ENCODE measurements at regions not wholly inside any gene's neighbourhood (a gene's known extent, or its start where the extent isn't known, plus 50 kb on each side); places are given as distances from the start of the nearest gene placed in this dataset.

- H3K27me3 ChIP-seq (ENCODE audit: insufficient read depth, low read length), result peaks cover 14% of the 10 kb centered on the region
- H3K27ac Mint-ChIP-seq, result no peak overlapping the region
Observed at GRCh38 chr16:86932130-86932982, 354.0 kb downstream of the FOXL1 start.

GRCh38 chr16:86934581-86935375, 356.4 kb downstream of the FOXL1 start:
- Histone ChIP-seq H3K4me1 (ENCODE audit: insufficient read depth, low read length) (no peaks in the 10 kb centered on the region), H3K36me3 (ENCODE audit: insufficient read depth, low read length) (no peaks in the 10 kb centered on the region), H3K27me3 (ENCODE audit: insufficient read depth, low read length) (peaks cover 5% of the 10 kb centered on the region), H3K9me3 (ENCODE audit: control insufficient read depth in 1 of 2, low read length in 2 of 2) (no peaks in the 10 kb centered on the region), H3K27ac (ENCODE audit: low read depth, low read length) (no peak overlapping the region), H3K4me3 (ENCODE audit: low read length in 2 of 2) (no peak overlapping the region)
- intact Hi-C loops (cut with micrococcal nuclease), result no loop called here
- H3K36me3 Mint-ChIP-seq, result no peaks in the 10 kb centered on the region
- H3K9me3 Mint-ChIP-seq, result peaks cover 0 to 9% (median 0%) of the 10 kb centered on the region in 8 donors
- peaks cover 25 to 27% of the 10 kb centered on the region in 2 donors for H3K27me3 Mint-ChIP-seq
- ChIA-PET CTCF (ENCODE audit: partially characterized antibody) (no interaction called here), POLR2A (ENCODE audit: partially characterized antibody) (no interaction called here)
- no peak for DNase-seq
- no peak overlapping the region for H3K27ac Mint-ChIP-seq
- peaks cover 0 to 2% (median 0%) of the 10 kb centered on the region in 4 donors for H3K4me1 Mint-ChIP-seq
- no peak overlapping the region for H3K4me3 Mint-ChIP-seq

More at GRCh38 chr16:86932130-86932982, 354.0 kb downstream of the FOXL1 start:
- no peaks in the 10 kb centered on the region for H3K36me3 Mint-ChIP-seq
- H3K27me3 Mint-ChIP-seq, result peaks cover 40 to 41% of the 10 kb centered on the region in 2 donors
- ChIA-PET CTCF (ENCODE audit: partially characterized antibody) (no interaction called here), POLR2A (ENCODE audit: partially characterized antibody) (no interaction called here)
- H3K4me3 Mint-ChIP-seq, result no peak overlapping the region
- Histone ChIP-seq H3K4me3 (ENCODE audit: low read length in 2 of 2) (no peak overlapping the region), H3K27ac (ENCODE audit: low read depth, low read length) (no peak overlapping the region), H3K36me3 (ENCODE audit: insufficient read depth, low read length) (no peaks in the 10 kb centered on the region), H3K9me3 (ENCODE audit: control insufficient read depth in 1 of 2, low read length in 2 of 2) (no peaks in the 10 kb centered on the region), H3K4me1 (ENCODE audit: insufficient read depth, low read length) (no peaks in the 10 kb centered on the region)
- no peak for DNase-seq
- peaks cover 0 to 8% (median 0%) of the 10 kb centered on the region in 8 donors for H3K9me3 Mint-ChIP-seq
- intact Hi-C loops (cut with micrococcal nuclease), result no loop called here
- H3K4me1 Mint-ChIP-seq, result peaks cover 0 to 2% (median 0%) of the 10 kb centered on the region in 4 donors

- H3K27me3 Mint-ChIP-seq, result peaks cover 23 to 25% of the 10 kb centered on the region in 2 donors
- no peak overlapping the region for H3K27ac Mint-ChIP-seq
- H3K9me3 Mint-ChIP-seq, result peaks cover 0 to 21% (median 3%) of the 10 kb centered on the region in 8 donors
- Histone ChIP-seq H3K9me3 (ENCODE audit: control insufficient read depth in 1 of 2, low read length in 2 of 2) (no peaks in the 10 kb centered on the region), H3K36me3 (ENCODE audit: insufficient read depth, low read length) (no peaks in the 10 kb centered on the region), H3K4me1 (ENCODE audit: insufficient read depth, low read length) (no peaks in the 10 kb centered on the region), H3K4me3 (ENCODE audit: low read length in 2 of 2) (no peak overlapping the region), H3K27me3 (ENCODE audit: insufficient read depth, low read length) (peaks cover under 1% of the 10 kb centered on the region), H3K27ac (ENCODE audit: low read depth, low read length) (no peak overlapping the region)
- no peak for DNase-seq
- POLR2A ChIA-PET (ENCODE audit: partially characterized antibody), result no interaction called here
- intact Hi-C loops (cut with micrococcal nuclease), result no loop called here
- peaks cover 0 to 2% (median 0%) of the 10 kb centered on the region in 4 donors for H3K4me1 Mint-ChIP-seq
- no peaks in the 10 kb centered on the region for H3K36me3 Mint-ChIP-seq
- CTCF ChIA-PET (ENCODE audit: partially characterized antibody), result no interaction called here
- no peak overlapping the region for H3K4me3 Mint-ChIP-seq
Observed at GRCh38 chr16:86939609-86940008, 361.3 kb downstream of the FOXL1 start.

DNA sequence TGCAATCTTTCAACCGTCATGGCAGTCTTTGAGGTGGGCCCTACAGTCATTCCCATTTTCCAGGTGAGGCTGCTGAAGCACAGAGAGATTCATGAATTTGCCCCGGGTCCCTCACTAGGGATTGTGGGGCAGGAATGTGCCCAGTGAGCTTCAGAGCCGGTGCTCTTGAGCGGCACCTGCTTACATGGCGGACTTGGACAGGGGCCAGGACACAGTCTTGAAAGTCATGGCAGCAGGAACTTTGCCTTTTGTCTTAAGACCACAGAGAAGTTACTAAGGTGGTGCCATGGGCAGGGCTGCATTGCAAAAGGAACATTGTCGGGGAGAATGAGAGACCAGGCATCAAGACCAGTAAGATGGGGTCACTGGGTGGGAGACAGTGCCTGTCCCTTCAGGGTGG, 363.4 kb downstream of the FOXL1 start:
- POLR2A ChIA-PET (ENCODE audit: partially characterized antibody), result no interaction called here
- intact Hi-C loops (cut with micrococcal nuclease), result no loop called here
- no peak overlapping the region for H3K4me3 ChIP-seq (ENCODE audit: low read length in 2 of 2)
- peaks cover 7 to 9% of the 10 kb centered on the region in 2 donors for H3K27me3 Mint-ChIP-seq
- H3K4me3 Mint-ChIP-seq, result no peak overlapping the region
- CTCF ChIA-PET (ENCODE audit: partially characterized antibody), result no interaction called here
- no peaks in the 10 kb centered on the region for H3K4me1 Mint-ChIP-seq
- H3K9me3 ChIP-seq (ENCODE audit: control insufficient read depth in 1 of 2, low read length in 2 of 2), result no peaks in the 10 kb centered on the region
- no peaks in the 10 kb centered on the region for H3K36me3 ChIP-seq (ENCODE audit: insufficient read depth, low read length)
- no peaks in the 10 kb centered on the region for H3K27me3 ChIP-seq (ENCODE audit: insufficient read depth, low read length)
- H3K27ac ChIP-seq (ENCODE audit: low read depth, low read length), result no peak overlapping the region
- no peaks in the 10 kb centered on the region for H3K36me3 Mint-ChIP-seq
- no peaks in the 10 kb centered on the region for H3K4me1 ChIP-seq (ENCODE audit: insufficient read depth, low read length)
- peaks cover 0 to 21% (median 3%) of the 10 kb centered on the region in 8 donors for H3K9me3 Mint-ChIP-seq
- no peak for DNase-seq
- no peak overlapping the region for H3K27ac Mint-ChIP-seq

DNA sequence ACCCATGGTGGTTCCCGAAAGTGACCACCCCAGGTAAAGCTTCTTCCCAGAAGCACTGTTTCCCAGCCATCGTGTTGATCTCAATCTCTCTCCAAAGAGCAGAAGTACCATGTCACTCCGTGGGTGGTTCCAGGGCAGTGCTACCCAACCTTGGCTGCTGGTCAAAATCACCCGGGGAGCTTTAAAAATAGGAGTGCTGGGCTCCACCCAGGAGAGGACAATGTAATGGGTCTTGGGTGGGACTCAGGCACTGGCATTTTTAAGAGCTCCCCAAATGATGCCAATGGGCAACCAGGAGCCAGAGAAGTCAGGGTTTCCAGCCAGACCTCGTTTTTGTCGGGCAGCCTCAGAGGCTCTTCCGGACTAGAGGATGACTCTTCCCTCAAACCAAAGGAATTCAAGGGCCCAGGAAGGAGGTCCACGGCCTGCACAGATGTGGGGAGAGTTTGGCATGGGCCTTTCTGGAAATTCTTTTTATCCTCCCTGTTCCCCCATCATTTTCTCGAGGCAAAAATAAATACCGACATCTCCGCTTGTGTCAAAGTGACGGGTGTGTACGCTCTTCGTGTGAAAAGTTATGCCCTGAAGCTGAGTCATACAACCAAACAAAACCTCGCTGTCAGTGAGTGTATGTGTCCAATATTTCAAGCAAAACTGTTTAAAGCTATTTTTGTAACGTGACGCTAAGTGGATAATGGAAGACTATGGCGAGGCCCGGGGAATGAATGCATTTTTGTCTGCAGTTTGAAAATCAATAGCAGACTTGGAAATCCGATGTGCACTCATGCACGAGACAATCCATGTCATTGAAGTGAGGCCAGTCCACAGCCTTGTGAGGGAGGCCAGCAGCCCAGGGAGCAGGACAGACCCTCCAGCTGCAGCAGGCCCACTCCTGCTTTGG, 364.1 kb downstream of the FOXL1 start:
- H3K9me3 Mint-ChIP-seq, result peaks cover 0 to 21% (median 3%) of the 10 kb centered on the region in 8 donors
- intact Hi-C loops (cut with micrococcal nuclease), result no loop called here
- Histone ChIP-seq H3K36me3 (ENCODE audit: insufficient read depth, low read length) (no peaks in the 10 kb centered on the region), H3K4me1 (ENCODE audit: insufficient read depth, low read length) (no peaks in the 10 kb centered on the region), H3K4me3 (ENCODE audit: low read length in 2 of 2) (no peak overlapping the region), H3K9me3 (ENCODE audit: control insufficient read depth in 1 of 2, low read length in 2 of 2) (no peaks in the 10 kb centered on the region), H3K27me3 (ENCODE audit: insufficient read depth, low read length) (no peaks in the 10 kb centered on the region), H3K27ac (ENCODE audit: low read depth, low read length) (no peak overlapping the region)
- ChIA-PET POLR2A (ENCODE audit: partially characterized antibody) (no interaction called here), CTCF (ENCODE audit: partially characterized antibody) (no interaction called here)
- H3K27me3 Mint-ChIP-seq, result peaks cover 2 to 4% of the 10 kb centered on the region in 2 donors
- no peaks in the 10 kb centered on the region for H3K36me3 Mint-ChIP-seq
- no peak for DNase-seq
- H3K4me1 Mint-ChIP-seq, result no peaks in the 10 kb centered on the region
- H3K4me3 Mint-ChIP-seq, result no peak overlapping the region
- no peak overlapping the region for H3K27ac Mint-ChIP-seq

DNA sequence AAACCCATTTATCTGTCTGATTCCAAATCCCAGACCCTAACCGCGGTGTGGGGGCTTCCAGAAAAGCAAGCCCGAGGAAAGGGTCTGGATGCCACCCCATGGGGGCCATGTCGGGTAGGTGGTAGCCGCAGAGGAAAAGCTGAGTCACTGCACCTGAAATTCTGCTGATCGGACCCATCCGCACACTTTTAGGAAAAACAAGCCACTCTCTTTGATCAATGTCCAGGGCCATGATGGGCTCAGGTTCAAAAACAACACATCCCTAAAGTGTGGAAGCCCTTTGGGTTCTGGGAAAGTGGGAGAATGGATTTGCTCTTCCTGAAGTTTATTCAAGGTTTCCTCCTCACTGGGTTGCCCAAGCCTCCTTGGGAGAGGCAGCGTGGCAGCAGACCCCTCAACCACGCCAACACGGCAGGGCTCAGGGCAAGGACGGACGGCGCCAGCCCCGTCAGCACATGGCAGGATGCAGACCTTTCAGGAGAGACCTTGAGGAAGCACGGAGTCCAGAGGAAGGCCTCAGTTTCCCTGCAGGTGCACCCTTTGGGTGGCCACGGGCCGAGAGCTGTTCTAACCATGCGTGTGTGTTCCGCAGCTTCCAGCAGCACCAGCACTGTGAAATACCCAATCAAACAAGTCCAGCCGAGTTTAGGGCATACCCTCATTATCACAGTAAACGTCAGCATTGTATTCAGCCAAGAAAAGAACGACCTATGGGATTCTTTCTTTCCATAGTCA, 367.0 kb downstream of the FOXL1 start:
- ChIA-PET CTCF (ENCODE audit: partially characterized antibody) (no interaction called here), POLR2A (ENCODE audit: partially characterized antibody) (no interaction called here)

More for the DNA sequence above, 367.0 kb downstream of the FOXL1 start:
- H3K4me3 Mint-ChIP-seq, result no peak overlapping the region
- intact Hi-C loops (cut with micrococcal nuclease), result no loop called here
- peaks cover 0 to 2% of the 10 kb centered on the region in 2 donors for H3K27me3 Mint-ChIP-seq
- peaks cover 0 to 6% (median under 1%) of the 10 kb centered on the region in 8 donors for H3K9me3 Mint-ChIP-seq
- Histone ChIP-seq H3K27ac (ENCODE audit: low read depth, low read length) (no peak overlapping the region), H3K27me3 (ENCODE audit: insufficient read depth, low read length) (no peaks in the 10 kb centered on the region), H3K4me1 (ENCODE audit: insufficient read depth, low read length) (no peaks in the 10 kb centered on the region), H3K9me3 (ENCODE audit: control insufficient read depth in 1 of 2, low read length in 2 of 2) (no peaks in the 10 kb centered on the region), H3K36me3 (ENCODE audit: insufficient read depth, low read length) (no peaks in the 10 kb centered on the region), H3K4me3 (ENCODE audit: low read length in 2 of 2) (no peak overlapping the region)
- H3K27ac Mint-ChIP-seq, result no peak overlapping the region
- no peak for DNase-seq
- H3K36me3 Mint-ChIP-seq, result no peaks in the 10 kb centered on the region
- no peaks in the 10 kb centered on the region for H3K4me1 Mint-ChIP-seq

Measured in CD4-positive, alpha-beta memory T cell (primary cell).